Esophagus squamous epithelium (tissue), 4 donors: ENCODE measurements at regions not wholly inside any gene's neighbourhood (a gene's known extent, or its start where the extent isn't known, plus 50 kb on each side); places are given as distances from the start of the nearest gene placed in this dataset.

Experiments
- CTCF ChIP-seq, 6 experiments: fragments of 450-650 bp in 4 of 6; fragments of 200-600 bp in 2 of 6; sonication (generic) in 2 of 6; IDR thresholded peaks; one replicate each; pipeline ENCODE4 v1.5.1; 2016 to 2019; ENCODE audit warnings: antibody characterized with exemption in 6 of 6, mild to moderate bottlenecking in 4 of 6, moderate library complexity in 4 of 6
- POLR2A ChIP-seq, 4 donors: fragments of 450-650 bp; IDR thresholded peaks; one replicate each; pipeline ENCODE4 v1.6.1; 2017; ENCODE audit warnings: antibody characterized with exemption in 4 of 4, mild to moderate bottlenecking in 4 of 4, moderate library complexity in 3 of 4

- no peak for TF ChIP-seq CTCF (IDR thresholded peaks at IDR 0.05)
- TF ChIP-seq POLR2A (IDR thresholded peaks at IDR 0.05) = no peak
Measured at GRCh38 chr5:88647901-88648300, 235.1 kb downstream of the MEF2C start.
